DND-41 (cell line): ENCODE measurements at regions not wholly inside any gene's neighbourhood (a gene's known extent, or its start where the extent isn't known, plus 50 kb on each side); places are given as distances from the start of the nearest gene placed in this dataset.

Experiments
- ATAC-seq: fragments of 200-7000 bp; cut with Tn5 transposase; 3 replicates; pipeline ENCODE4 v1.9.1; 2021; ENCODE audit warnings: low read depth; ENCODE audit not compliant: insufficient read depth
- DNase-seq: peaks from one replicate; pipeline ENCODE4 v3.0.0-alpha.2; 2020
- H2AFZ ChIP-seq: 2 replicates; pipeline ENCODE4 v1.6.0; 2012; ENCODE audit warnings: low read depth, low read length
- H3K27ac ChIP-seq: 2 replicates; pipeline ENCODE4 v1.5.1; 2012; ENCODE audit warnings: low read length, inconsistent platforms
- H3K27me3 ChIP-seq: fragments of 200-600 bp; sonication (generic); 2 replicates; pipeline ENCODE4 v1.6.0; 2012; ENCODE audit warnings: low read length, mild to moderate bottlenecking, inconsistent platforms; ENCODE audit not compliant: insufficient read depth, poor library complexity
- H3K36me3 ChIP-seq: 2 replicates; pipeline ENCODE4 v1.5.1; 2012; ENCODE audit warnings: low read length, inconsistent platforms; ENCODE audit not compliant: insufficient read depth
- H3K4me1 ChIP-seq: 2 replicates; pipeline ENCODE4 v1.5.1; 2012; ENCODE audit warnings: mild to moderate bottlenecking, low read length; ENCODE audit not compliant: insufficient read depth
- H3K4me2 ChIP-seq: 2 replicates; pipeline ENCODE4 v1.6.0; 2012; ENCODE audit warnings: mild to moderate bottlenecking, moderate library complexity, low read length, inconsistent platforms; ENCODE audit not compliant: insufficient read depth
- H3K4me3 ChIP-seq, 2 experiments: fragments of 200-600 bp in 1 of 2; shearing (Covaris generic) in 1 of 2; 2 replicates each; pipeline ENCODE4 v1.5.1; 2012 to 2016; ENCODE audit warnings: inconsistent platforms in 2 of 2, low read length in 2 of 2, mild to moderate bottlenecking in 2 of 2, low read depth in 1 of 2, moderate library complexity in 1 of 2
- H3K79me2 ChIP-seq: 2 replicates; pipeline ENCODE4 v1.6.0; 2012; ENCODE audit warnings: low read length, inconsistent platforms; ENCODE audit not compliant: insufficient read depth
- H3K9ac ChIP-seq: 2 replicates; pipeline ENCODE4 v1.6.0; 2012; ENCODE audit warnings: low read depth, mild to moderate bottlenecking, inconsistent platforms, low read length, moderate library complexity
- H3K9me3 ChIP-seq: 2 replicates; pipeline ENCODE4 v1.5.1; 2012; ENCODE audit warnings: low read length, moderate library complexity, mild to moderate bottlenecking, inconsistent platforms; ENCODE audit not compliant: insufficient read depth, severe bottlenecking
- H4K20me1 ChIP-seq: 2 replicates; pipeline ENCODE4 v1.6.0; 2012; ENCODE audit warnings: low read length; ENCODE audit not compliant: insufficient read depth
- EZH2 ChIP-seq: IDR thresholded peaks from 3 replicates; pipeline ENCODE4 v1.6.1; 2012; ENCODE audit warnings: borderline replicate concordance, low read depth, mild to moderate bottlenecking, moderate library complexity, low read length, inconsistent platforms; ENCODE audit not compliant: severe bottlenecking
- TF ChIP-seq, protein P1 (sequence below): IDR thresholded peaks from 2 replicates; pipeline ENCODE4 v1.5.1; 2012; ENCODE audit warnings: borderline replicate concordance, low read length, moderate library complexity, mild to moderate bottlenecking; ENCODE audit not compliant: poor library complexity, severe bottlenecking; ENCODE audit errors: extremely low read depth

DNA sequence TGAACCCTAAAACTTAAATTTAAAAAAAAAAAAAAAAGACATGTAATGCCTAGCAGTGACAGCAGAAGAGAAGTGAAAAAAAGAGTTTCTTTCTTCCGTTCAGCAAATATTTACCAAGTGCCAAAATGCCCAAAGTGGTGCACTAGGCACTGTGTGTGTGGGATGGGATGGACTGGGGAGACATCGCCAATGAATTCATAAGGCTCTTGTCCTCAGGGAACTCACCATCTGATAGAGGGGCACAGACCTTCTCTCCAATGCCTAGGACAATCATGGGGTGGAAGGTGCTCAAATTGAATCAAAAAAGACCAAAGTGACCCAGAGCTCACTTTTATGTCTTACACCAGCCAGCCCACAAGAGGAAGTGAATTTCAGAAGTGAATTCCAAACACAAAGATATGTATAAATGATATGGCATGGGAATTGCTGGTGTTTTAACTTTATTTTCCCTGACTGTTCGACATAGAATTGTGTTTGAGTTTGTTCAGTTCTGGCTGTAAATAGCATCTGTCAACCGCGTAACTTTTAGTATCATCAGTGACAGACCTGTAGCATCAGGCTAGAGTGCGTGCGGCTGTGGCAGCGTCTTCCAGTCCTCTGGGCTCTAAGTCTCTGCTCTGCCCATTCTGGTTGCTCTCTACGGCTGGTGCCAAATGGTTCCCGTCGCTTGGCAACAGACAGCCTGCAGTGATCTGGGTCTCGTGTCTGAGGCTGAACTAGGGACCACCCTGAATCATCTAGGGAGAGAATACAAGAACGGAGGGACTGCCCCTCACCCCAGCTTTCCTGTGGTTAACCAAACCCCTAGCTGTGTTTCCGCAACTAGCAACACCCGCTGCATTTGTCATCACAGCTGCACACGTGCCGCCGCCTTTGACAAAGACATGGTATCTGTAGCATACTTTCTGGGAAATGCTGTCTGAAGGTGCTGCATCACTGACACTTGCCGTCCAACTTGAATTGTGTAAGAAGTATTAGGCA lies 154.0 kb upstream of the THBS1 start:
- peak; percentile 93 for DNase-seq
- H2AFZ ChIP-seq: no peak overlapping the region
- H3K4me3 ChIP-seq: no peak overlapping the region
- no peaks in the 10 kb centered on the region for H3K9me3 ChIP-seq
- H3K4me2 ChIP-seq: peak overlapping the region; percentile 10; the same call in 1 of the 2 replicates
- TF ChIP-seq, protein P1, sequence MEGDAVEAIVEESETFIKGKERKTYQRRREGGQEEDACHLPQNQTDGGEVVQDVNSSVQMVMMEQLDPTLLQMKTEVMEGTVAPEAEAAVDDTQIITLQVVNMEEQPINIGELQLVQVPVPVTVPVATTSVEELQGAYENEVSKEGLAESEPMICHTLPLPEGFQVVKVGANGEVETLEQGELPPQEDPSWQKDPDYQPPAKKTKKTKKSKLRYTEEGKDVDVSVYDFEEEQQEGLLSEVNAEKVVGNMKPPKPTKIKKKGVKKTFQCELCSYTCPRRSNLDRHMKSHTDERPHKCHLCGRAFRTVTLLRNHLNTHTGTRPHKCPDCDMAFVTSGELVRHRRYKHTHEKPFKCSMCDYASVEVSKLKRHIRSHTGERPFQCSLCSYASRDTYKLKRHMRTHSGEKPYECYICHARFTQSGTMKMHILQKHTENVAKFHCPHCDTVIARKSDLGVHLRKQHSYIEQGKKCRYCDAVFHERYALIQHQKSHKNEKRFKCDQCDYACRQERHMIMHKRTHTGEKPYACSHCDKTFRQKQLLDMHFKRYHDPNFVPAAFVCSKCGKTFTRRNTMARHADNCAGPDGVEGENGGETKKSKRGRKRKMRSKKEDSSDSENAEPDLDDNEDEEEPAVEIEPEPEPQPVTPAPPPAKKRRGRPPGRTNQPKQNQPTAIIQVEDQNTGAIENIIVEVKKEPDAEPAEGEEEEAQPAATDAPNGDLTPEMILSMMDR: peak; percentile 35
- no peak for TF ChIP-seq EZH2
- H3K4me1 ChIP-seq: peaks cover 16% of the 10 kb centered on the region
- peaks cover 23% of the 10 kb centered on the region for H3K27me3 ChIP-seq
- H4K20me1 ChIP-seq: peaks cover 9% of the 10 kb centered on the region; the same call in 1 of the 2 replicates
- H3K79me2 ChIP-seq: no peaks in the 10 kb centered on the region
- H3K27ac ChIP-seq: no peak overlapping the region
- peak; percentile 97 for ATAC-seq
- no peak overlapping the region for H3K9ac ChIP-seq
- H3K36me3 ChIP-seq: no peaks in the 10 kb centered on the region

DNA sequence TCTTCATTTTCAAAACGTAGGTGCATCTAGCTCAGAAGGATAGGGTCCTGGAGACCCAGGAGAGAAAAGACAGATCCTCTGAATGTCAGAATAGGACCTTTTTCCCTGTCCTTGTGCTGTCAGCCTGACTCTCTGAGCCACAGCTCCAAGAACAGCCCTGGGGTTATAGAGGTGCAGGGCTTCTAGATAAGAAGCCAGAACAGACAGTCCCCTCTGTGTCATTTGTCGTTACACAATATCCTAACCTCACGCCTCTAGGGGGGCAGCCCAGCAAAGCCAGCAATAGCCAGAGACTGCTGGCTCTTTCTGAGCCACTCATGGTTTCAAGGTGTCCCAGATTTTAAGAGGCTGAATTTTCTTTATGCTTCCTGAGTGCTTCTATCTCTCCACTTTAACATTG lies 153.2 kb upstream of the THBS1 start:
- no peak overlapping the region for H3K4me3 ChIP-seq
- no peak for ATAC-seq
- no peak overlapping the region for H3K4me2 ChIP-seq
- H3K9ac ChIP-seq: no peak overlapping the region
- DNase-seq: no peak
- H3K79me2 ChIP-seq: no peaks in the 10 kb centered on the region
- H4K20me1 ChIP-seq: peaks cover 9% of the 10 kb centered on the region; the same call in 1 of the 2 replicates
- no peaks in the 10 kb centered on the region for H3K36me3 ChIP-seq
- TF ChIP-seq EZH2: no peak
- TF ChIP-seq, protein P1: no peak
- H3K27me3 ChIP-seq: peaks cover 31% of the 10 kb centered on the region
- no peak overlapping the region for H2AFZ ChIP-seq
- H3K4me1 ChIP-seq: peaks cover 16% of the 10 kb centered on the region
- H3K9me3 ChIP-seq: no peaks in the 10 kb centered on the region
- H3K27ac ChIP-seq: no peak overlapping the region

DNA sequence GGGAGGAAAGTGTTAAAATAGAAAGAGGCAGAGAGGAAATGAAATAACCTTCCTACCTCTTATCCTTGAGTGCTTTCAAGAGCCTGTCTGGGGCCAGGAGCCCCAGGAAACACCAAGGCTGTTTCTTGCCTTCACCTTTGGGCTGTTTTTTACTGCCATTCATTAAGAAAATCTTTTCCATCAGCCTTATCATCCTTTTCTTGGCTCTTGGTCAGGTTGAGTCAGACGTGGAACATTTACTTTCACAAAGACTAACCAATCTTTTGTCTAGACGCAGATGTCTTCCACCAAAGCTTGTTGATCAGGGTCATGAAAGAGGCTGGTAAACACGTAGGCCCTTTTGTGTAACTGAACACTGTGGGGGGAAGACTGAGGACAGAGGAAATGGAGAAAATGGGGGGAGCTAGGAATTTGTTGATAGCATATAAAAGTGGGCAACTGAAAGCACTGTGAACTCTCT lies 151.0 kb upstream of the THBS1 start:
- no peak for ATAC-seq
- peaks cover 16% of the 10 kb centered on the region for H3K4me1 ChIP-seq
- no peak overlapping the region for H3K27ac ChIP-seq
- no peak overlapping the region for H3K9ac ChIP-seq
- peaks cover 49% of the 10 kb centered on the region for H3K27me3 ChIP-seq
- DNase-seq: no peak
- no peak overlapping the region for H3K4me2 ChIP-seq
- peaks cover 9% of the 10 kb centered on the region; the same call in 1 of the 2 replicates for H4K20me1 ChIP-seq
- no peaks in the 10 kb centered on the region for H3K9me3 ChIP-seq
- no peak overlapping the region for H3K4me3 ChIP-seq
- no peaks in the 10 kb centered on the region for H3K36me3 ChIP-seq
- TF ChIP-seq, protein P1: no peak
- no peak for TF ChIP-seq EZH2
- H2AFZ ChIP-seq: no peak overlapping the region
- H3K79me2 ChIP-seq: no peaks in the 10 kb centered on the region
